NCI-H1436 treated with DMSO at 0.1 percent for 48 hours (cell line): ENCODE measurements at regions not wholly inside any gene's neighbourhood (a gene's known extent, or its start where the extent isn't known, plus 50 kb on each side); places are given as distances from the start of the nearest gene placed in this dataset.
A peak's percentile ranks its signal among the peaks of the same experiment; 100 is the strongest.
"Not testable (repeated sequence)": the region's sequence is repeated elsewhere in the genome, so short reads cannot be mapped to it uniquely, and the experiment has no call there.

ENCODE experiments used
- DNase-seq: peaks from one replicate; lab custom pipeline; 2025; lab: John Stamatoyannopoulos, UW

GRCh38 chr9:97176206-97176605 is 131.3 kb upstream of the CCDC180 start:
- DNase-seq: no peak

GRCh38 chr9:97168174-97168573 is 129.2 kb upstream of the CTSV start:
- DNase-seq: not testable (repeated sequence)

- not testable (repeated sequence) for DNase-seq
Observed at GRCh38 chr9:97166496-97167138, 127.7 kb upstream of the CTSV start.

DNA sequence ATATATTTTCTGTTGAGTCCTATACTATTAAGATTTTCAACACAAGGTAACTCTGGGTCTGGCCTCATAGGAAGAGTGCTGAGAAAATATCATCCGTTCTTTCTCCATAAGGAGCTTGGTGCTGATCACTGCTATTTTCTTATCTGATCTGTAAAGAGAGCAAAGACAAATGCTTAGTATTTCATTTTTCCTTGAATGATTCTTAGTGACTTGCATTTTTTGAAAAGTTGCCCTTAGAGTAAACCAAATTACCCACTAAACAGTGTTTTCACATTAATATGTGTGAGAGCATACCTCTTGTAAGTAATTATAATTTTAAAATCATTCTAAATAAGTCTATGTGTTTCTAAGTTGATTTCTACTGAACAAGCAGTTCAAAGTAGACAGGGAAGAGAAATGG is 121.3 kb upstream of the CTSV start:
- DNase-seq: no peak

DNA sequence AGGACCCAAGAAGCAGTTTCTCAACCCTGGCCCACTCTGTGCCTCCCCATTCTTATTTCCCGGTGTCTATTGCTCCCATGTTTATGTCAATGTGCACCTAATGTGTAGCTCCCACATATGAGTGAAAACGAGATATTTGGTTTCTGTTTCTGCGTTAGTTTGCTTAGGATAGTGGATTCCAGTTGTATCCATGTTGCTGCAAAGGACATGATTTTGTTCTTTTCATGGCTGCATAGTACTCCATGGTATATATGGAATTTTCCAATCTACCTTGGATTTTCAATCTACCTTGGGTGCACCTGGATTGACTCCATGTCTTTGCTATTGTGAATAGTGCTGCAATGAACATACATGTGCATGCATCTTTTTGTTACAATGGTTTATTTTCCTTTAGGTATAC is 119.8 kb upstream of the CTSV start:
- not testable (repeated sequence) for DNase-seq

GRCh38 chr9:97155441-97155840 is 116.5 kb upstream of the CTSV start:
- not testable (repeated sequence) for DNase-seq

GRCh38 chr9:97153967-97154366 is 115.0 kb upstream of the CTSV start:
- no peak for DNase-seq

DNA sequence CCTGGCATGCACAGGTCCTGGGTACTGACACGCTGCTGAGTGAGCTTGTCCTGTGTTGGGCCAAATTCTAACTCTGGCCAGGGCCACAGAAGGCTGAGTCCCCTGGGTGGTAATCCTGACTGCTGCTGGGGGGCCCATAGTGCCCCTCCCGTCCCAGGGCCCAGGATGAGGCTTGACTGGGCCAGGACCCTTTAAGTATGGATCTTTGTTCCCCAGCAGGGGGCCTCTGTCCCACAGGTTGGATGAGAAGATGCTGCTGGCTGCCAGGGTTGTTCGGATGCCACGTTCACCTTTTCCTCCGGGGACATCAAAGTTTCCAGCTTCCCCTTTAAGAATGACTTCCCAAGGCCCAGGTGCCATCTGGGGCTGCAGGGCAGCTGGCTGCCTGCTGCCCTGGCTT is 114.2 kb upstream of the CTSV start:
- not testable (repeated sequence) for DNase-seq

GRCh38 chr9:97150471-97150870 is 111.5 kb upstream of the CTSV start:
- DNase-seq: not testable (repeated sequence)

DNA sequence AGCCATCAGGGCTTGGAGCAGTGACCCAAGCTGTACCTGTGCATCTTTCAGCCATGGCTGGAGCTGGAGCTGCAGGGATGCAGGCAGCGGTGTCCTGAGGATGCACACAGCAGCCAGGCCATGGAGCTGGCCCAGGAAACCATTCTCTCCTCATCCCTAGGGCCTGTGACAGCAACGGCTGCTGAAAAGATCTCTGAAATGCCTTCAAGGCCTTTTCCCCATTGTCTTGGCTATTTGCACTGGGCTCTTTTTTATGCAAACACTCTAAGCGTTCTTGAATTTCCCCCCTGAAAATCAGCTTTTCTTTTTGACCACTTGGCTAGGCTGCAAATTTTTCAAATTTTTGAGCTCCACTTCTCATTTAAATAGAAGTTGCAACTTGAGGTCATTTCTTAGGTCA is 109.5 kb upstream of the CTSV start:
- DNase-seq: not testable (repeated sequence)

DNA sequence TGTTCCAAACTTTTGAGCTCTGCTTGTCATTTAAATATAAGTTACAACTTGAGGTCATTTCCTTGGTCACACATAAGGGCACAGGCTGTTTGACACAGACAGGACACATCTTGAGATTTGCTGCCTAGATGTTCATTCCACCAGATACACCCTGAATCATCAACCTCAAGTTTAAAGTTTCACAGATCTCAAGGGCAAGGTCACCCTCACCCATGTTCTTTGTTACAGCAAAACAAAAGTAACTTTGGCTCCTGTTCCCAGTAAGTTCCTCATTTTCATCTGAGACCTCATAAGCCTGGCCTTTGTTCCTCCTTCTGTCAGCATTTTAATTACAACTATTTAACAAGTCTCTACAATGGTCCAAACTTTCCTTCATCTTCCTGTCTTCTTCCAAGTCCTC is 106.7 kb upstream of the CTSV start:
- not testable (repeated sequence) for DNase-seq

DNA sequence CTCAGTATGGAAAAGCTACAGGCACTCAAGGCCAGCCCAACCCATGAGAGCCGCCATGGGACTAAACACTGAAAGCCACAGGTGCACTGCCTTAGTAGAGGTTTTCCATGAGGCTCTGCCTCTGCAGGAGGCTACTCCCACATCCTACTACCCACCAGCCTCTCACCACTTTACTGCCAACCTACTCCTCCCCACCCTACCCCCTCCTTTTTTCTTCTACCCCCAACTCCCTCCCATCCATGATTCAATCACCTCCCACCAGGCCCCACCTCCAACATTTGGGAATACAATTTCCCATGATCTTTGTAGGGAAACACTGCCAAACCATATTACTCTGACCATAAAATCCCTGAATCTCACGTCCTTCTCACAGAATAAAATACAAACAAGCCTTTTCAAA is 101.6 kb upstream of the CTSV start:
- no peak for DNase-seq

- DNase-seq: no peak
Observed at GRCh38 chr9:97136421-97136820, 97.5 kb upstream of the CTSV start.

GRCh38 chr9:97133966-97134365 is 95.0 kb upstream of the CTSV start:
- DNase-seq: not testable (repeated sequence)

GRCh38 chr9:97132865-97133264 is 93.9 kb upstream of the CTSV start:
- no peak for DNase-seq

DNA sequence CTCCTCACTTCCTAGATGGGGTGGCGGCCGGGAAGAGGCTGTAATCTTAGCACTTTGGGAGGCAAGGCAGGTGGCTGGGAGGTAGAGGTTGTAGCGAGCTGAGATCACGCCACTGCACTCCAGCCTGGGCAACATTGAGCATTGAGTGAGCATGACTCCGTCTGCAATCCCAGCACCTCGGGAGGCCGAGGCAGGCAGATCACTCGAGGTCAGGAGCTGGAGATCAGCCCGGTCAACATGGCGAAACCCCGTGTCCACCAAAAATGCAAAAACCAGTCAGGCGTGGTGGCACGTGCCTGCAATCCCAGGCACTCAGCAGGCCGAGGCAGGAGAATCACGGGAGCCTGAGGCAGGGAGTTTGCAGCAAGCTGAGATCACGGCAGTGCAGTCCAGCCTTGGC is 91.9 kb upstream of the CTSV start:
- not testable (repeated sequence) for DNase-seq

DNA sequence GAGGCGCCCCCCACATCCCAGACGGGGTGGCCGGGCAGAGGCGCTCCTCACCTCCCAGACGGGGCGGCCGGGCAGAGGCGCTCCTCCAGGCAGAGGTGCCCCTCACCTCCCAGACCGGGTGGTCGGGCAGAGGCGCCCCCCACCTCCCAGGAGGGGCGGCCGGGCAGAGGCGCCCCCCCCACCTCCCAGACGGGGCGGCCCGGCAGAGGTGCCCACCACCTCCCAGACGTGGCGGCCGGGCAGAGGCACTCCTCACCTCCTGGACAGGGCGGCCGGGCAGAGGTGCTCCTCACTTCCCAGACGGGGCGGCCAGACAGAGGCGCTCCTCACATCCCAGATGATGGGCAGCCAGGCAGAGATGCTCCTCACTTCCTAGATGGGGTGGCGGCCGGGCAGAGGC is 91.4 kb upstream of the CTSV start:
- not testable (repeated sequence) for DNase-seq

DNA sequence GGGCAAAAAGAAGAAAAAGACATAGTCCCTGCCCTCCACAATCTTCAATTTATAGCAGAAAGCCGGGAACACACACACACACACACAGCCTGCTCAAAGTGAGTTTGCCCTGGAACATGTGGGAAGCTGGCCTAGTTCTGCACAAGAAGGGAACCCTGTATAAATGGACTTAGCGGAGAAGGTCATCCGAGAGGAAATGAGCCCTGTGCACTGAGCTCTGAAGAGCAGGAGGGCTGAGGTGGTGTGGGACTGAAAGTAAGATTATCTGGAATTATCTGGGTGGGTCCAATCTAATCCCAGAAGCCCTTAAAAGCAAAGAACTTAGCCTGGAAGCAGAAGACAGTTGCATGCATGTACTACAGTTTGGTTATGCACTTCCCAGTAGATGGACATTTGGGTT is 90.0 kb upstream of the CTSV start:
- no peak for DNase-seq

GRCh38 chr9:97124256-97124655 is 85.3 kb upstream of the CTSV start:
- no peak for DNase-seq

GRCh38 chr9:97110696-97111095 is 71.8 kb upstream of the CTSV start:
- DNase-seq: no peak

DNA sequence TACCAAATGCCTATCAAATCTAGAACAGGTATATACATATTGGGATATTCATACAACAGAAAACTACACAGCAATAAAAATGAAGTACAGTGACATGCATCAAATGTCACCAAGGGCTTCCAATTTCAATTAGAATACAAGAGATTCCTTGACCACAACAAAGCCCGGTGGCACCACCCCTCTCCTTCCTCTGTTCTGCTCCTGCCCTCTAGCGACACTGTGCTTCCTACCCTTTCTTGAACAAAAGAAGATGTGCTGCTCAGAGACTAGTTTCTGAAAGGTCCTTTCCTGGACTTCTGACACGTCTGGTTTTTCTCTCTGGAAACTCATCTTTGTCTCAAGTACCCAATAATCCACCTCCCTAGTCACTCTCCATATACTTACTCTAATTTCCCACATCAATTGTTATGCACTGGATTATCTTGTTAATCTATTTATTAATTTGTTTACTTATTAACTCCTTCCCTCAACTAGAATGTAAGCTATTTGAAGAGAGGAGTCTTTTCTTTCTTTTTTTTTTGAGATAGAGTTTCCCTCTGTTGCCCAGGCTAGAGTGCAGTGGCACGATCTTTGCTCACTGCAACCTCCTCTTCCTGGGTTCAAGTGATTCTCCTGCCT is 70.4 kb upstream of the CTSV start:
- peak; percentile 3 for DNase-seq

GRCh38 chr9:97105220-97105619 is 66.3 kb upstream of the CTSV start:
- DNase-seq: not testable (repeated sequence)

DNA sequence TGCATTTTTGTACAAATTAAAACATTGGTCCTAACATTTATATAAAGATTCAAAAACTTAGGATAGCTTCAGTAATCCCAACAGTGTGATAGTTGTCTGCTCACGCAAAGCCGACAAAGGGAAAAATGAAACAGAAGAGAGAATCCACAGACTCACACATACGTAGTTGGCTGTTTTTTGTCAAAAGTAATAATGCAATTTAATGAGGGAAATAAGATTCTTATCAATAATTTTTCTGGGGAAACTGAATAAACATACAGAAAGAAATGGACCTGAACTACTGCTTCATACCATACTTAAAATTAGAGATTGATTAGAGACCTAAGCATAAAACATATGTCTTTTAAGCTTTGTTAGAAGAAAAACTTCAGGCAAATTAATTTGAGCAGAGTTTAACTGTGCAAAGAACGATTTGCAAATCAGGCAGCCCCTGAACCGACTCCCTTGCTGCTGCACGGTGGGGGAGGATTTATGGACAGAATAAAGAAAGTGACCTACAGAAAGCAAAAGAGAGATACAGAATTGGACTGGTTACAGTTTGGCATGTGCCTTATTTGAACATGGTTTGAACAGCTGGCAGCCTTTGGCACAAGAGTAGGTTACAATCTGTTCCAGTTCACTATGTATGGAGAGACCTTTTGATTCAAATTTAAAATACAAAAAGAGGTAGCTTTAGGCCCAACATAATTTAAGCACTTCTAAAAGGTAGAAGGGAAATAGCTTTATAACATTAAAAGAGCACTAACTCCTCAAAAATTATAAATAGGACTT is 64.9 kb upstream of the CTSV start:
- not testable (repeated sequence) for DNase-seq
